ENCODE measurements at regions not wholly inside any gene's neighbourhood (a gene's known extent, or its start where the extent isn't known, plus 50 kb on each side); places are given as distances from the start of the nearest gene placed in this dataset.
A peak's percentile ranks its signal among the peaks of the same experiment; 100 is the strongest.

- Histone ChIP-seq H3K36me3 (no peaks in the 10 kb centered on the region), H3K4me1 (no peaks in the 10 kb centered on the region), H3K9me3 (no peaks in the 10 kb centered on the region), H3K4me3 (no peak overlapping the region), H3K27ac (no peak overlapping the region), H3K27me3 (no peaks in the 10 kb centered on the region)
- DNase-seq (ENCODE audit: low spot score in 2 of 2) = no peak
- TF ChIP-seq EP300 (IDR thresholded peaks at IDR 0.05) (no peak), POLR2A (IDR thresholded peaks at IDR 0.05) (no peak), CTCF (IDR thresholded peaks at IDR 0.05) (no peak)
- WGBS, 2 donors = 57 to 58% methylated on average over 1 of the region's 1 CpG
Measured at GRCh38 chr13:71306821-71307220, 560.2 kb downstream of the DACH1 start.

GRCh38 chr13:71304861-71305260 is 562.1 kb downstream of the DACH1 start:
- Histone ChIP-seq H3K4me1 (no peaks in the 10 kb centered on the region), H3K36me3 (no peaks in the 10 kb centered on the region), H3K4me3 (no peak overlapping the region), H3K9me3 (no peaks in the 10 kb centered on the region), H3K27ac (no peak overlapping the region), H3K27me3 (no peaks in the 10 kb centered on the region)
- TF ChIP-seq EP300 (IDR thresholded peaks at IDR 0.05) (no peak), CTCF (IDR thresholded peaks at IDR 0.05) (no peak), POLR2A (IDR thresholded peaks at IDR 0.05) (no peak)
- no peak for DNase-seq (ENCODE audit: low spot score in 2 of 2)
- WGBS, 2 donors = 63 to 80% methylated on average over 3 of the region's 3 CpGs

DNA sequence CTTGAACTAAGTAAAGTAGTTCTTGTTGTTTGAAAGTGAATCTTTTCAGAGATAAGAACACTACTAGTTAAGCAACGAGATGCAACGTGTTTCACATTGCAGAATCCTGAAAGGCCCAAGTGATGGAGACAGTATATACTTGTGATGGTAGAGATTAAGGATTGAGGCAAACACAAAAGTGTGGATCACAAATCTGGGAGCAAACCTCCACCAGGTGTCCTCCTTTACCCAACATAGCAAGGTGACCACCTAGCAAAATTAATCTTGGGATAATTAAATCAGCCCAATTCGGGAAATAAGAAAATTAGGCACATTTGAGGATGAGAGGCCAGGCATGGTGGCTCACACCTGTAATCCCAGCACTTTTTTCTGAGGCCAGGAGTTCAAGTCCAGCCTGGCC is 563.9 kb downstream of the DACH1 start:
- no peaks in the 10 kb centered on the region for H3K36me3 ChIP-seq
- no peaks in the 10 kb centered on the region for H3K4me1 ChIP-seq
- TF ChIP-seq EP300 (IDR thresholded peaks at IDR 0.05) (no peak), CTCF (IDR thresholded peaks at IDR 0.05) (no peak), POLR2A (IDR thresholded peaks at IDR 0.05) (no peak)
- no peak for DNase-seq (ENCODE audit: low spot score in 2 of 2)
- peaks cover 0 to 4% (median 0%) of the 10 kb centered on the region in 4 donors for H3K9me3 ChIP-seq
- 74 to 88% methylated on average over 3 of the region's 3 CpGs for WGBS, 2 donors
- H3K27me3 ChIP-seq = no peaks in the 10 kb centered on the region
- no peak overlapping the region for H3K4me3 ChIP-seq
- no peak overlapping the region for H3K27ac ChIP-seq

DNA sequence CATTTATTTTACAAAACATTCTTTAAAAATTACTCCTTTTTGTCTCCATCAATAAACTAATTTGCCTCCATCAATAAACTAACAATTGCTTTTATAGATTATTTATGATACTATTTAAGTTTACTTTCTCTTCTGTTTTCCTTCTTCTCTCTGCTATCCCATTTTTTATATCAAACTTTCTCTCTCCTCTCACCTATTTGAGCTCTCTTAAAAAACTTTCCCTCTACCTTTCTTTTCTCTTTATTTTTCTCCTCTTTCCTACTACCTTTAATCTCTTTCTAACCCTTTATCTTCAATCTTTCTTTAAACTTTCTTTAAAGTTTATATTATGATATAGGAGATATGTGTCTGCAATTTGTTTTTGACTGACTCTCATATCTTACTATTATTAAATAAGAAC is 566.4 kb downstream of the DACH1 start:
- DNase-seq (ENCODE audit: low spot score in 2 of 2) = no peak
- H3K27me3 ChIP-seq = no peaks in the 10 kb centered on the region
- TF ChIP-seq CTCF (IDR thresholded peaks at IDR 0.05) (no peak), EP300 (IDR thresholded peaks at IDR 0.05) (no peak)

DNA sequence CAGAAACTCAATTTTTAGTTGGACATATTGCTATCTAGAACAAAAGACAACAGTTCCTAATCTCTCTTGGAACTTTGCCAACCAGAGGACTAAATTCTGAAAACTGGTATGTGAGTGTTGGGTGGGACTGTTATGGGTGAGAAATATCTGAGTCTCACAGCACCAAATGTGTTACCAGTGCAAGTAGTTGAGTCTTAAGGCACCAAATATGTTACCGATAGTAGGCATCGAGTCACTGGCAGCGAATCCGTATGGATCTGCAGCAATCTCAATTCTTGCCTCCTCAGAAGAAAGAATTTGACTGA is 575.2 kb downstream of the DACH1 start:
- DNase-seq (ENCODE audit: low spot score in 2 of 2) = no peak
- TF ChIP-seq POLR2A (IDR thresholded peaks at IDR 0.05) (no peak), EP300 (IDR thresholded peaks at IDR 0.05) (no peak), CTCF (IDR thresholded peaks at IDR 0.05) (no peak)
- WGBS, 2 donors = 96 to 98% methylated on average over 4 of the region's 4 CpGs
- H3K27ac ChIP-seq = peak overlapping the region in 1 of 4 donors; percentile 62
- H3K36me3 ChIP-seq = no peaks in the 10 kb centered on the region
- H3K27me3 ChIP-seq = no peaks in the 10 kb centered on the region
- peaks cover 0 to 7% (median 0%) of the 10 kb centered on the region in 4 donors for H3K4me1 ChIP-seq
- H3K9me3 ChIP-seq = no peaks in the 10 kb centered on the region
- peak overlapping the region in 1 of 4 donors; percentile 48 for H3K4me3 ChIP-seq

More for the DNA sequence above, 566.4 kb downstream of the DACH1 start:
- Histone ChIP-seq H3K4me1 (no peaks in the 10 kb centered on the region), H3K36me3 (no peaks in the 10 kb centered on the region), H3K4me3 (no peak overlapping the region), H3K9me3 (peaks cover 0 to 4% (median 0%) of the 10 kb centered on the region in 4 donors), H3K27ac (no peak overlapping the region)

All from tibial nerve (tissue), 4 donors.